OCI-LY7 (cell line): ENCODE measurements at regions not wholly inside any gene's neighbourhood (a gene's known extent, or its start where the extent isn't known, plus 50 kb on each side); places are given as distances from the start of the nearest gene placed in this dataset.

Source experiments
- BruUV-seq: library from RNA; stranded (reverse); fragments of 400-500 nt; replicated peaks from 2 replicates; lab custom pipeline; 2021; lab: Mats Ljungman, UMichigan
- CTCF ChIA-PET: fragments of 300-600 bp; sonication (Branson Sonifier 250); formaldehyde crosslinking; loops from one replicate; lab custom pipeline; 2022; ENCODE audit warnings: antibody characterized with exemption; ENCODE audit not compliant: unreplicated experiment; lab: Charles Lee
- POLR2A ChIA-PET: fragments of 300-600 bp; sonication (Branson Sonifier 250); formaldehyde crosslinking; loops from one replicate; lab custom pipeline; 2022; ENCODE audit warnings: antibody characterized with exemption; lab: Charles Lee
- DNase-seq: peaks from one replicate; pipeline ENCODE4 v3.0.0-alpha.2; 2015; ENCODE audit warnings: low spot score
- H2AFZ ChIP-seq: fragments of 200-600 bp; sonication (generic), shearing (Covaris generic); 2 replicates; pipeline ENCODE4 v1.6.1; 2014; ENCODE audit warnings: mild to moderate bottlenecking, antibody characterized with exemption, low read length, moderate library complexity
- H3K27ac ChIP-seq: fragments of 200-600 bp; sonication (generic); 2 replicates; pipeline ENCODE4 v1.5.1; 2014; ENCODE audit warnings: mixed run types, low read depth, mild to moderate bottlenecking, moderate library complexity, low read length, inconsistent platforms; ENCODE audit not compliant: poor library complexity, severe bottlenecking
- H3K36me3 ChIP-seq: fragments of 200-600 bp; sonication (generic); 2 replicates; pipeline ENCODE4 v1.6.1; 2014; ENCODE audit warnings: mild to moderate bottlenecking, antibody characterized with exemption, low read length, moderate library complexity, mixed read lengths; ENCODE audit not compliant: insufficient read depth
- H3K4me1 ChIP-seq: fragments of 200-600 bp; sonication (generic); 2 replicates; pipeline ENCODE4 v1.5.1; 2014; ENCODE audit warnings: mild to moderate bottlenecking, low read length; ENCODE audit not compliant: insufficient read depth, poor library complexity, severe bottlenecking
- H3K4me2 ChIP-seq: fragments of 200-600 bp; sonication (generic); 2 replicates; pipeline ENCODE4 v1.6.1; 2014; ENCODE audit warnings: mild to moderate bottlenecking, low read length
- H3K4me3 ChIP-seq: fragments of 200-600 bp; sonication (generic); 2 replicates; pipeline ENCODE4 v1.5.1; 2014; ENCODE audit warnings: mild to moderate bottlenecking, low read depth, low read length; ENCODE audit not compliant: poor library complexity, severe bottlenecking
- H3K79me2 ChIP-seq: fragments of 200-600 bp; sonication (generic); 2 replicates; pipeline ENCODE4 v1.6.1; 2016; ENCODE audit warnings: low read depth, mild to moderate bottlenecking, low read length, moderate library complexity, mixed read lengths; ENCODE audit not compliant: insufficient read depth
- H3K9me2 ChIP-seq: fragments of 200-600 bp; sonication (generic); 2 replicates; pipeline ENCODE4 v1.6.1; 2016; ENCODE audit warnings: mild to moderate bottlenecking, low read length, mixed read lengths; ENCODE audit not compliant: insufficient read depth
- H3K9me3 ChIP-seq: fragments of 200-600 bp; sonication (generic); 2 replicates; pipeline ENCODE4 v1.6.1; 2014; ENCODE audit warnings: mild to moderate bottlenecking, mixed run types, low read length, mixed read lengths
- H4K20me1 ChIP-seq: fragments of 200-600 bp; sonication (generic); 2 replicates; pipeline ENCODE4 v1.6.1; 2014; ENCODE audit warnings: mild to moderate bottlenecking, antibody characterized with exemption, low read length, moderate library complexity, mixed read lengths; ENCODE audit not compliant: insufficient read depth
- EZH2phosphoT487 ChIP-seq: fragments of 200-600 bp; sonication (generic); IDR thresholded peaks from 2 replicates; pipeline ENCODE4 v1.6.1; 2018; ENCODE audit warnings: low read depth, borderline replicate concordance, mild to moderate bottlenecking, mixed run types, antibody characterized with exemption, low read length, moderate library complexity, mixed read lengths
- intact Hi-C: fragments of 100-400 bp; cut with micrococcal nuclease; formaldehyde crosslinking; loops from one replicate; pipeline ENCODE4 v1.10.0; 2022; ENCODE audit not compliant: unreplicated experiment
- TF ChIP-seq, protein P1 (sequence below): fragments of 200-600 bp; sonication (generic); conservative IDR thresholded peaks from 2 replicates; pipeline ENCODE4 v1.5.1; 2014; ENCODE audit warnings: mild to moderate bottlenecking, antibody characterized with exemption, low read length, moderate library complexity, mixed read lengths

DNA sequence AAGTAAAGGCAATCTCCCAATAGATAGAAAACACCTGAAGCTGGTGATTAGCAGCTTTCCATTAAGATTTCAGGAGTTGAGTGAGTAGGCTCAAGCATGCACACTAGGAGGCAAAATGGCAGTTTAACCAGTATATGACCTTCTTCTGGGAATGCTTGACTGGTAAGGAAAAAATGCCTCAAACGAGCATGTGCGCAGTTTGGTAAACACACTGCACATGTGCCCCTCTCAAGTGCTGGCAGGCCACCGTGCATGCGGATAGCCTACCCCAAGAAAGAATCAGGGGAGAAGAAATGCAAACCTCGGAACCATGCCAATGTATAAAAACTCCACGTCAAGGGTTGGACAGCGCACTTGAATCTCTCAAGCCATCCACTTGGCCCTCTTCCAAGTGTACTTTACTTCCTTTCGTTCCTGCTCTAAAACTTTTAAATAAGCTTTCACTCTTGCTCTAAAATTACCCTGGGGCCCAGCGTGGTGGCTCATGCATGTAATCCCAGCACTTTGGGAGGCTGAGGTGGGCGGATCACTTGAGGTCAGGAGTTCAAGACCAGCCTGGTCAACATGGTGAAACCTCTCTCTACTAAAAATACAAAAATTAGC lies 98.8 kb upstream of the CDK1 start:
- Histone ChIP-seq H3K36me3 (no peaks in the 10 kb centered on the region), H3K27ac (no peak overlapping the region), H2AFZ (no peak overlapping the region), H3K4me3 (no peak overlapping the region), H3K79me2 (no peaks in the 10 kb centered on the region), H3K9me3 (no peaks in the 10 kb centered on the region), H3K9me2 (no peaks in the 10 kb centered on the region), H4K20me1 (no peaks in the 10 kb centered on the region), H3K4me1 (no peaks in the 10 kb centered on the region), H3K4me2 (no peak overlapping the region)
- intact Hi-C loops = no loop called here
- TF ChIP-seq, protein P1, sequence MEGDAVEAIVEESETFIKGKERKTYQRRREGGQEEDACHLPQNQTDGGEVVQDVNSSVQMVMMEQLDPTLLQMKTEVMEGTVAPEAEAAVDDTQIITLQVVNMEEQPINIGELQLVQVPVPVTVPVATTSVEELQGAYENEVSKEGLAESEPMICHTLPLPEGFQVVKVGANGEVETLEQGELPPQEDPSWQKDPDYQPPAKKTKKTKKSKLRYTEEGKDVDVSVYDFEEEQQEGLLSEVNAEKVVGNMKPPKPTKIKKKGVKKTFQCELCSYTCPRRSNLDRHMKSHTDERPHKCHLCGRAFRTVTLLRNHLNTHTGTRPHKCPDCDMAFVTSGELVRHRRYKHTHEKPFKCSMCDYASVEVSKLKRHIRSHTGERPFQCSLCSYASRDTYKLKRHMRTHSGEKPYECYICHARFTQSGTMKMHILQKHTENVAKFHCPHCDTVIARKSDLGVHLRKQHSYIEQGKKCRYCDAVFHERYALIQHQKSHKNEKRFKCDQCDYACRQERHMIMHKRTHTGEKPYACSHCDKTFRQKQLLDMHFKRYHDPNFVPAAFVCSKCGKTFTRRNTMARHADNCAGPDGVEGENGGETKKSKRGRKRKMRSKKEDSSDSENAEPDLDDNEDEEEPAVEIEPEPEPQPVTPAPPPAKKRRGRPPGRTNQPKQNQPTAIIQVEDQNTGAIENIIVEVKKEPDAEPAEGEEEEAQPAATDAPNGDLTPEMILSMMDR = no peak
- TF ChIP-seq EZH2phosphoT487 = no peak
- ChIA-PET POLR2A (no interaction called here), CTCF (no interaction called here)
- no TSS peak for BruUV-seq
- DNase-seq = no peak

DNA sequence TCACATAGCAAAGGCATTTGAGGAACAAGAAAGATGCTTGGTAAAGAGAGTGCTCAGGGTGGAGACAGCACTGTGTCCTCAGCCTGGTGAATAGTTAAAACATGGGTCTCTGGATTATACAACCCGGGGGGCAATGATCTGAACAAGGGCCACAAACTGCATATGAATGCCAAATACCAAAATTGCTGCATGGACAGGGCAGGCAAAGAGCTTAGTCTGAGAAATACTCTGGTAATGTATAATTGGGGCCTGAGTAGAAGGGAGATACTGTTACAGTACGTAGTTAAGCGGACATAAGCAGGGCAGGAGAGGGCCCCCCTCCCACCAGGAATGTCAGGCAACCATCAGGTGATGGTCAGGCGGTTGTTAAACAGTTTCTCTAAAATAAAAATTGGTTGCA lies 99.3 kb upstream of the CDK1 start:
- POLR2A ChIA-PET = no interaction called here
- no peak overlapping the region for H3K4me3 ChIP-seq
- H3K9me3 ChIP-seq = no peaks in the 10 kb centered on the region
- H4K20me1 ChIP-seq = no peaks in the 10 kb centered on the region
- H3K4me2 ChIP-seq = no peak overlapping the region
- BruUV-seq = no TSS peak
- H3K79me2 ChIP-seq = no peaks in the 10 kb centered on the region
- no peaks in the 10 kb centered on the region for H3K4me1 ChIP-seq
- H3K27ac ChIP-seq = no peak overlapping the region
- H2AFZ ChIP-seq = no peak overlapping the region
- intact Hi-C loops = no loop called here
- CTCF ChIA-PET = no interaction called here
- no peak for TF ChIP-seq EZH2phosphoT487
- TF ChIP-seq, protein P1 = no peak
- H3K36me3 ChIP-seq = no peaks in the 10 kb centered on the region
- DNase-seq = no peak
- no peaks in the 10 kb centered on the region for H3K9me2 ChIP-seq

DNA sequence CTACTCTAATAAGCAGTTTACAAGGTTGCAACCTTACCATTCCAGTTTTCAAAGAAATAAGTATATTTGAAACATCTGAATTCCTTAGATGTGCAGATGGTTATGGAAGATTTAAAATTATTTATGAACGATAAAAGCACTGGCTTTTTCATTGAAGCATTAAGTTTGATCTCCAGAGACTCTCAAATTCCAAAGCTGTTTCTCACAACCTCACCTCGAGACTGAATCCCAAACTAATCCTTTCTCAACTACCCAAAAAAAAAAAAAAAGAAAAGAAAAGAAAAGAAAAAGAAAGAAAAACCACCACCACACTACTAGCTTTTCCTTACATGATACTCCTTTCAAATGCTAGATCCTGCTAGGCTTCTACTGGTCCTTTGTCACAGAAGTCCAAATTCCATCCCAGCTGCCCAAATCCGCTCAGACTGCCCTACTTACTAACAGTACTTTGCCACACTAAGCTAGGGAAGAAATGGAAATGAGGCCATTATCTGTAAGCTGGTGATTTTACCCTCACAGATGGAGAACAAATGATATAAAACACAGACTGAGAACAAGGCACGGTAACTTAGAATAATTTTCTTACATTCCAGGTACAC lies 100.6 kb upstream of the CDK1 start:
- Histone ChIP-seq H3K4me1 (no peaks in the 10 kb centered on the region), H3K36me3 (no peaks in the 10 kb centered on the region), H3K27ac (no peak overlapping the region), H2AFZ (no peak overlapping the region), H3K4me2 (no peak overlapping the region), H3K79me2 (no peaks in the 10 kb centered on the region), H3K9me2 (no peaks in the 10 kb centered on the region), H3K4me3 (no peak overlapping the region), H4K20me1 (no peaks in the 10 kb centered on the region), H3K9me3 (no peaks in the 10 kb centered on the region)
- ChIA-PET POLR2A (interaction anchor here (0.5 to 0.7 kb wide), 2 partner anchors 24 to 131 kb away, joined by 3 read pairs; no protein-coding TSS in a partner anchor), CTCF (no interaction called here)
- TF ChIP-seq, protein P1 = no peak
- intact Hi-C loops = no loop called here
- no peak for DNase-seq
- BruUV-seq = no TSS peak
